NT2/D1 (cell line): ENCODE measurements at regions not wholly inside any gene's neighbourhood (a gene's known extent, or its start where the extent isn't known, plus 50 kb on each side); places are given as distances from the start of the nearest gene placed in this dataset.

Experiments
- SUZ12 ChIP-seq: IDR thresholded peaks from 2 replicates; pipeline ENCODE4 v1.6.1; 2011; ENCODE audit not compliant: insufficient read length, insufficient read depth; ENCODE audit errors: extremely low read depth
- YY1 ChIP-seq: IDR thresholded peaks from 2 replicates; pipeline ENCODE4 v1.6.1; 2011; ENCODE audit not compliant: insufficient read length, insufficient read depth
- ZNF274 ChIP-seq: IDR thresholded peaks from 2 replicates; pipeline ENCODE4 v1.6.1; 2011; ENCODE audit warnings: mild to moderate bottlenecking, low read depth, low read length

GRCh38 chr7:433558-433957, 86.1 kb downstream of the PDGFA start:
- TF ChIP-seq YY1, result no peak
- TF ChIP-seq ZNF274, result no peak
- no peak for TF ChIP-seq SUZ12
